GM21825 (cell line): ENCODE measurements at regions not wholly inside any gene's neighbourhood (a gene's known extent, or its start where the extent isn't known, plus 50 kb on each side); places are given as distances from the start of the nearest gene placed in this dataset.

Experiments
- ATAC-seq: cut with Tn5 transposase; IDR thresholded peaks from one replicate; pipeline ENCODE4 v1.9.1; 2021; ENCODE audit warnings: mild to moderate bottlenecking, moderate library complexity; ENCODE audit not compliant: unreplicated experiment

DNA sequence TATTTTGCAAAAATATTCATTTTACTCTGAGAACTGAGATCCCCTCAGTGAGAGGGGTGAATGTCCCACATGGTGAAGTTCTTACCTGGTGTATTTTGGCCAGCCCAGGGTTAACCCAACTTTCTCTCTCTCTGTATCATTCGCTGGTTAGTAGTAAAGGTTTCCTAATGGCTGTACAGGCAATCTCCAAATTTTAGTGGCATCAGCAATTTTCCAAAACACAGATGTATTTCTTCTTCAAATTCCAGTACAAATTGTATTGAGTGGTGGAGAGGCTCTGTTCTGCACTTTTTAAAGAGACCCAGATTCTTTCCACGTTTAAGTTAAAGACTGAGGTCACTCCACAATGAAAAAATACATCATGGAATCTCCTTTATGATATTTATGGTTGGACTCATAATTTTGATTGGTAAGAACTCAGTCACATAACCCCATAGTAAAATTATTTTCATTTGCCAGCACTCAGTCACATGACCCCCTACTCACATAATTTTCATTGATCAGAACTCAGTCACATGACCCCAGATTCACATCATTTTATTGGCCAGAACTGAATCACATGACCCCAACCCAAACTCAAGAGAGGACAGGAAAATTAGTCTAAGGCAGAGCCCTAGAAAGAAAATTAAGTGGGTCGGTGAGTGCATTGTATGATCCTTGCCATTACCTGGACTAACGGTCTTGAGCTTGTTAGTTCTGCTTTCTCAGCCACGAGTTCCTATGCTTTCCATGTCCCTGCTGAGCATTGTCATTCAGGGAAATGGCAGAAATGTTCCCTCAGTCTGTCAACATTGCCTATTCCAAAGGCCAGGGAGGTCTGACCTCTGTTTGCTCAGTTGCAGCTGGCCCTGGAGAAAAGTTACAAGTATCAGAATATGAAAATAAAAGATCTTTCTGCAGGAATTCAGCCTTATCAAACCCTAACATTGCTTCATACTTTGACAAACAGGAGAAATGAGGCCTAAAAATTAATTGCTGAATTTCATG is 1536.2 kb downstream of the AACS start:
- no peak for ATAC-seq

DNA sequence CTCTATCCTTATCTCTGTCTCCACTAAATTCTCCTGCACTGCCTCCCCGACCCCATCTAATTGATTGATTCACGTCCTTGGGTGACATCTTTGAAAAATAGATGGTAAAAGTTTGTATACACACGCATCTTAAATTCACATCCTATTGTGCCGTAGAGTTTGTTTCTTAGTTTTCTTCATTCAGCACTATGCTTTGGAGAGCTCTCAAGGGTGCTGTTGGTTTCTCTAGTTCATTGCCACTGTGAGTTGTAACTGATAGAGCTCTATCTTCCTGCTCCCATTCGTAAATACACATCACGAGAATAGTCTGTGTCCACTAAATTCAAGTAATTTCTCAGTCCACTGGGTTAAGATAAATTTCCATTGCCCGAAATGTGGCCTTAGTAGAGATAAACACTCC is 1537.4 kb downstream of the AACS start:
- no peak for ATAC-seq

DNA sequence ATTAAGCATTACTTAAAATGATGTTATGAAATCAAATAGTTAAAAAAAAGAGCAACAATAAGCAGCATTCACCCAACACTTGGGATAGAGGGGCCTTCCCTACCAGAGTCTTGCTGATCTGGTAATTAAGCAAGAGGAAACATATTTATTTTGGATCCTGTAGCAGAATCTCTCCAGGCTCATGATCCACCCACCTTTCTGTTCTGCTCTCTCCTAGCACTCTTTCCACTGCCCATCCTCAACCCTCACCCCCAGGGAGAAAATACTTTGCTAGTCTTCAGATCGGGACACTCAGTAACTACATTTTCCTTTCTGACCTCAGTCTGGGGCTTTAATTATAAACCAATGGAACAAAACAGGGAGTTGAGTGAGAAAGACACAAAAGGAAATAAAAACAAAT is 1541.9 kb downstream of the AACS start:
- no peak for ATAC-seq

GRCh38 chr12:126607867-126608266 is 1542.6 kb downstream of the AACS start:
- ATAC-seq: no peak

DNA sequence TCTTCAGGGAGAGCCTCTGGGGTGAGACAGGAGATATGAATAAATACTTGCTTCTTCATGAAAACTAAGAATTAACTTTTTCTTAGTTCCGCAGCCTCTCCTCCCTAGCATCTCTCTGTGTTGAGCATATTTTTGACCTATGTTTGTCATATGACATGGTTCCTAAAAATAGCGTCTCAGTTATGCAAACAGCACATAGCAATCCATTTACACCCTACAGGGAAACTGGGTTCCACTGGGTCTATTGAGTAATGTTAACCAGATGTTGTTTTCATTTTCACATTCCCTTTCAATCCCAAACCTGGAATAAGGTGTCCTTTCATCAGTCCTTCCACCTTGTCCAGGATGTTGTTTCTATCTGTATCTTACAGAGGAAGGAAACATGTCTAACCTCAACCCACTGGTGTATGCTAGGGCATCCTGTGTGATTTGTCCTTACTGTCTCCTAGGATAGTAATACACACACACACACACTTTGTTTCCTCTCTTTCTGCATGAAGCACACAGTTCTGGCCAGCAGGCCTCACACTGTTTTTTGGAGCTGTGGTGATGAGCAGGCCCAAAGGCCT is 1543.5 kb downstream of the AACS start:
- no peak for ATAC-seq

DNA sequence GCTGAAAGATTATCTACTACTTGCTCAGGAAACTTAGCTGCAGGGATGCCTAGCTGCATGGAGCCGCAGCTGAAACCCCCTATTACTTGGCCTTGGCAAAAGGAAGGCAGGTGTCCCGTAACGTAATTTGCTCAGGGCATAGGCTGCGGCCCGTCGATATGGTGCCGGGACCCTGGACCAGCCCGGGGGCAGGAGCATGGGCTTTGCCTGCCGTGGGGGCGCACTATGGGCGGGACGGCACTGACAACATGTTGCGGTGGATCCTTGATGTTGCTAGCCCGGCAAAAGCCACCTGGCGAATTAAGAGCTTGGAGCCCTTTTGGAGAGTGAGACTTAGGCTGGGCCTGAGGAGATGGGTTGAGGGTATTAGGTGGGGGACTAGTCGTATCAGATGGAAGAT is 1551.2 kb downstream of the AACS start:
- ATAC-seq: no peak

DNA sequence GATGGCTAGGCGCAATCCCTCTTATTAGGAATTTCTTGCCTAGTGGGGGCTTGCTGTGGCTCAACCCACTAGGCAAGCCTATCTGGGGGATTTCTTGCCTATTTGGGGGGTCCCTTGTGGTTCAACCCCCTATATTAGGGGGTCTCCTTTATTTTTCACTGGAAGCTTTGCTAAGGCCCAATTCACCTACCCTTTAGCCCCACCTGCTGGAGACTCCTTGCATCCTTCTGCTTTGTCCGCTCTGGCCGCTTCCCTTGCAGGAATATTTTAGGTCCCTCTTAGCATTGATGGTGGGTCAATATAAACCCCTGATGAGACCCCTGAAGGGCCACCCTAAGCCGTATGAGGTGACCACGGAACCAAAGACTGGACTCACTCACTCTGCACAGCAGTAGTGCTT is 1552.1 kb downstream of the AACS start:
- no peak for ATAC-seq

- no peak for ATAC-seq
Measured at GRCh38 chr12:126627596-126627995, 1562.4 kb downstream of the AACS start.

DNA sequence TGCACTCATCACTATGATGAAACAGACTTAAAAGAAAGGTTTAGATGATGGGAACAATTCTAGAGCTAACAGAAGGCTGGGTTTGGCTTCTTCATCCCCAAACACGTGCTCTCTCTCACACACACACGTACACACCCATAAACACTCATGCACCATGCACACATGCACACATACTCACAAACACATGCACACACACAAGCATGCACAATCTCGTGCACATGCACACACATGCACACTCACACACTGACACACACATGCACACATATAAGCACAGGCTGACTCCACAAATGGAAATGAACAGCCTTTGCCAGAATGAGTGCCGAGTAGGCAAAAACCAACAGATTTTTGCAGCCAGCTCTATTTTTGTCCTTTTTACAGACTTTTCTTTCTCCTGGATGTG is 1571.6 kb downstream of the AACS start:
- no peak for ATAC-seq

DNA sequence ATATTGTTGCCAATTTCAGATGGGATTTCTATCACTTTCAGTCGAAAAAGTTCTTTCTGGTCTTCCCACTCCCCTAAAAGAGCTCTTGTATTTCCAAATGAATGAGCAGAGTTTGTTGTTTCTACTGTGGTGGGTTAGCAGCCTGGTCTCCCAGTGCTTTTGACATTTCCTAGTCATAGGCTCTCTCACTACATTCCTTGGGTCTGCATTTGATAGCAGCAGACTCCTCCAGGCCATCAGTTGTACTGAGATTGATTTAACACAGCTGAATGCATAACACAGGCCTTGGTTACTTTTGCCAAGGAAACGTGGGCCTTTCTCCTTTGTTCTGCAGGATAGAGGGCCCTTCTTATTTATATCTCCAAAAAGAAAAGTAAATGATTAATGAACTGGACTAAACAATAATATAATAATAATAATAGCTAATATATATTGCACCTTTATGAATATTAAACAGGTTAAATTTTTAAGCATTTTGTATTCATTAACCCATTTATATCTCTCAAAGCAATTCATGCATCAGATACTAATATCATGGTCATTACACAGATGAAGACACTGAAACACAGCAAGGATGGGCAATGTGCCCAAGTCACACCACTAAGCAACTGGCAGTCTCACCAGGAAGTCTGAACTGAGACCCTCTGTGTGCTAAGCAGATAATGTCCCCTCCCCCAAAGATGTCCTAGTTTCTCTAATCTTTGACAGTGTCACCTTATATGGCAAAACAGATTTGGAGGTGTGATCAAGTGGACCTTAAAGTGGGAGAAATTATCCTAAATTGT is 1579.2 kb downstream of the AACS start:
- ATAC-seq: no peak

DNA sequence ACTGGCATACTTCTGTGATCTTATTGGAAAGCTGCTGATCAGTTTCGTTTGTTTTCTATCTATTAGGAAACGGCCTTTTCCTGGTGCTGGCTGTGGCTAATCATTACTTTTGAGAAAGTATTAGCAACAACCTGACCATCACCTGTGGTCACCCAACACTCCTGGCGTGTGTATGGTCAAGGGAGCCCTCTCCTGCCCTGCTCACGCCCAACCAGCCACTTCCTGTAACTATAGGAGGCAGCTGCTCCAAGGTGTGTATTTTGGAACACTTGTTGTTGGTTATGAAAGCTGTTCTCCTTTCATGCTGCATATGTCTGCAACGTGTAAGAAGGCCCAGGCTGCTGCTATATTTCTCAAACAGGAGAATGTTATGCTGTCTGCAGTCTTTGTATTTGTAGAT is 1582.8 kb downstream of the AACS start:
- ATAC-seq: no peak

- no peak for ATAC-seq
Measured at GRCh38 chr12:126651133-126651532, 1585.9 kb downstream of the AACS start.

- ATAC-seq: no peak
Measured at GRCh38 chr12:126663304-126664094, 1598.3 kb downstream of the AACS start.

DNA sequence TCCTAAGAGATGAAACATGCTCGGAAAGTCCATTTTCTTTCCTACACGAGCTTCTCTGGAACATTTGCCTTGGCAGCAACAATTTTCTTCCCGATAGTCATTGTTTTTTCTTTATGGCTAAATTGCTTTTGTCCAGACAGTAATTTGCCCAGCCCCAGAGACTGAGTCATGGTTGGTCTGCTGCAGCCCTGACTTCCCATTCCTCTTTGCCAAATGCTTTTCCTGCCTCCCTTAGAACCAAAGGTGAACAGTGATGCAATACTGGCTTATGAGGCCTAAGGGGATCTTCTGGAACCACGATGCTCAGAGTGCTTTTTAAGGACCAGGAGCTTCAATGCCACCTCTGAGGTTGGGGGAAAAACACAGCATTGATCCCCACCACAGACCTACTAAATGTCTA is 1599.6 kb upstream of the TMEM132C start:
- ATAC-seq: no peak

DNA sequence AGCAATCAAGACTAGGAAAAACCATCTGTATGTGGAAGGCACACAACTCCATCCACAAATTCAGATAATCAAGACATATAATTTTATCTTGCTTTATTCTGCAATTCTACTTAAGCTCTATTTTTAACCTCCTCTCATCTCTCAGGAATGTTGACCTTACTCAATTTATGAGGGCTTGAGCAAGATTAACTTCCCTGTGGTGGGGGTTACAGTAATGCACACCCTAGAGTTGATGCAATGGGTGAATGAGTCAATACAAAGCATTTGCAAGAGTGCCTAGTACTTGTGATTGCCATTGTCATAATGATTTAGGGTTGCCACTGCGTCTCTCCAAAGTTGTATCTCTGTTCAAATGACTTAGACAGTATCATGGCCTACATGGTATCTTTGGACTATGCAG is 1598.4 kb upstream of the TMEM132C start:
- ATAC-seq: no peak

DNA sequence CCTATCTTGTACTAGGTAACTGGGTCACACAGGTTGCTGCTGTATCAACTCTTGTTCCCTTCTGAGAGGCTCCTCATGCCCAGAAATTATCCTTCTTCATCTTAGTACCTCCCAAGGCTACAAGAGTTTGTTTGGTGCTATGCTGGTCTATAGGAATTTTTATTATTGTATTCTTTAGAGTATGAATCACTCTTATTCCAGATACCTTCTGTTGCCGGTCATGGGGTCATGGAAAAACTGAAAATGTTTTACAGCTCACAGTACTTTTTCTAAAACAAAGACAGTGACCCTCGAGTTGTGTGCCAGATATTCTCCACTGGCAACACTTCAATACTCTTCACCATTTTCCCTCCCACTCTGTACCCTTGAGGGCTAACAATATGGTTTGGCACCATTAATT is 1598.0 kb upstream of the TMEM132C start:
- no peak for ATAC-seq

DNA sequence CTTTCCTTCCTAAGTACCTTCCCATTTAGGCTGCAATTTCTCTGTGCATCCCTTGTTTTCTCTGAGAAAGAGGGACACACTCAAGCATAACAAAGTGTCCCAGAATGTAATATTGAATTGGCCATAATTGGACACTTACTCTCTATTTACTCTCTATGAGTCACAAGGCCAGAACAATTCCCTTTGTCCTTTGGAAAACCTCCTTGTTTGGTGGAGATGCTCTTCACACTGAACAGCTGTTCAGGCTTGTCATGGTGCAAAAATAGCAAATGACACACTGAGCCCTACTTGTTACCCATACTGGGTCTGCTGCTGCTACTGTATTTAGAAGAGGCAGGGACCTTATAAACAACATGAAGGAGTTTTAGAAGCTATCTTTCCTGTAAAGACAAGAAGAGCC is 1590.5 kb upstream of the TMEM132C start:
- ATAC-seq: no peak

DNA sequence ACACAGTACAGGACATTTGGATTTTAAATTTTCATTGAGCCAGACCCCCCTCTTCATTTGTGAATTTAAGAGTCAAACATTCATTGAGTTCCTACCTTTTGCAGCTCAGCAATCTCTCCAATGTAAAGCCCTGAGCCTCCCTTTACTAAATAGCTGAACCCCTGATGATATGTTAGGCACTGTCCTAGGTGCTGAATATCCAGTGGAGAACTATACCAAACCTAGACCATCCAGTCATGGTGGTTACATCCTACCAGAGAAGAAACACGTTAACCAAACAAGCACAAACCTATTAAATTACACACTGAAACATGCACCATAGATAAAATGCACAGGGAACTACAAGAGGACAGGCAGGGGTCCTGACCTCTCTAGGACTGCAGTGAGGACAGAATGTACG is 1585.3 kb upstream of the TMEM132C start:
- no peak for ATAC-seq

GRCh38 chr12:126684703-126685102 is 1582.3 kb upstream of the TMEM132C start:
- ATAC-seq: no peak

GRCh38 chr12:126685636-126686035 is 1581.3 kb upstream of the TMEM132C start:
- no peak for ATAC-seq

DNA sequence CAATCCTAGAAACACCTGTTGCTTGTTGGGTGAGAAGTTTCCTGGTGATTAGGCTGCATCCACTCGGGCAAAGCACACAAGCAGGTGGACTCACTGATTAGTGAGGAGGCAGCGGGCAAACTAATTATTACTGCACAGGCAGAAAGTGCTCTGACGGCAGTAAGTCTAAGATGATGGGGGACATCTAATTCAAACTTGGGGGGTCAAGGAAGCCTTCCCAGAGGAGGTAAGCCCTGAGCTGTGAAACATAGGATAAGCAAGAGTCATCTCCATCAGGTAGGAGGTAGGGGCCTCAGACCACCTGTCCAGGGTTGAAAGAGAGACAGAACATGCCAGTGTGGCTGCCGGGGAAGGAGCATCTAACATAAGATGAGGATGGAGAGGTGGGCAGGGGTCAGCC is 1578.4 kb upstream of the TMEM132C start:
- ATAC-seq: no peak
